HEK293 (cell line): ENCODE measurements at regions not wholly inside any gene's neighbourhood (a gene's known extent, or its start where the extent isn't known, plus 50 kb on each side); places are given as distances from the start of the nearest gene placed in this dataset.

Source experiments
- SP7 ChIP-seq: fragments of 450-650 bp; formaldehyde crosslinking; IDR thresholded peaks from 2 replicates; pipeline ENCODE4 v1.5.1; 2016; ENCODE audit warnings: missing biosample characterization, missing genetic modification characterization
- ZFP37 ChIP-seq: fragments of 450-650 bp; formaldehyde crosslinking; IDR thresholded peaks from 2 replicates; pipeline ENCODE4 v1.5.1; 2016; ENCODE audit warnings: missing biosample characterization, missing genetic modification characterization
- TF ChIP-seq, protein P1 (sequence below): fragments of 450-650 bp; formaldehyde crosslinking; IDR thresholded peaks from 2 replicates; pipeline ENCODE4 v1.5.1; 2016; ENCODE audit warnings: missing biosample characterization, missing genetic modification characterization
- TF ChIP-seq, protein P2 (sequence below): fragments of 450-650 bp; formaldehyde crosslinking; IDR thresholded peaks from 2 replicates; pipeline ENCODE4 v1.5.1; 2016; ENCODE audit warnings: missing biosample characterization, missing genetic modification characterization
- TF ChIP-seq, protein P3 (sequence below): fragments of 450-650 bp; formaldehyde crosslinking; IDR thresholded peaks from 2 replicates; pipeline ENCODE4 v1.5.1; 2016; ENCODE audit warnings: missing biosample characterization, missing genetic modification characterization
- TF ChIP-seq, protein P4 (sequence below): sonication (generic); formaldehyde crosslinking; IDR thresholded peaks from 2 replicates; pipeline ENCODE4 v1.8.1; 2022; ENCODE audit warnings: mild to moderate bottlenecking, moderate library complexity, missing genetic modification reagents

DNA sequence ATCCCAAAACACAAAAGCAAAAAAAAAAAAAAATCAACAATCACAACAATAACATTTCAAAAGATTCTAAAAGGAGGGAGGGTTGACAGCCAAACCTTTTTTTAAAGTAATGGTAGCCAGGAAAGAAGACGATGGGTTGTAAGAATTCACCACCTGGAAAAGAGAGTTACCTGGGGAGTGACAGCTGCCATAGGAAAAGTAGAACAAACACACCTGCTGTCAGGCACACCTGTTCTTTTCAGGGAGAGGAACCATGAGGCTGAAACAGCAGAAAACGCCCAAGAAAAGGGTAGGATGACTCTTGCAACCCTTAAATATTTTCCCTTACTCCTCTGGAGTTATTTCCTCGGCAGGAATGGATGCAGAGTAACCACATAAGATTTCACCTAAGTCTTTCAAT is 388.4 kb upstream of the TEX13C start:
- TF ChIP-seq, protein P1, sequence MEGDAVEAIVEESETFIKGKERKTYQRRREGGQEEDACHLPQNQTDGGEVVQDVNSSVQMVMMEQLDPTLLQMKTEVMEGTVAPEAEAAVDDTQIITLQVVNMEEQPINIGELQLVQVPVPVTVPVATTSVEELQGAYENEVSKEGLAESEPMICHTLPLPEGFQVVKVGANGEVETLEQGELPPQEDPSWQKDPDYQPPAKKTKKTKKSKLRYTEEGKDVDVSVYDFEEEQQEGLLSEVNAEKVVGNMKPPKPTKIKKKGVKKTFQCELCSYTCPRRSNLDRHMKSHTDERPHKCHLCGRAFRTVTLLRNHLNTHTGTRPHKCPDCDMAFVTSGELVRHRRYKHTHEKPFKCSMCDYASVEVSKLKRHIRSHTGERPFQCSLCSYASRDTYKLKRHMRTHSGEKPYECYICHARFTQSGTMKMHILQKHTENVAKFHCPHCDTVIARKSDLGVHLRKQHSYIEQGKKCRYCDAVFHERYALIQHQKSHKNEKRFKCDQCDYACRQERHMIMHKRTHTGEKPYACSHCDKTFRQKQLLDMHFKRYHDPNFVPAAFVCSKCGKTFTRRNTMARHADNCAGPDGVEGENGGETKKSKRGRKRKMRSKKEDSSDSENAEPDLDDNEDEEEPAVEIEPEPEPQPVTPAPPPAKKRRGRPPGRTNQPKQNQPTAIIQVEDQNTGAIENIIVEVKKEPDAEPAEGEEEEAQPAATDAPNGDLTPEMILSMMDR (tag by site-specific recombination), result no peak
- no peak for TF ChIP-seq ZFP37 (tag by site-specific recombination)
- TF ChIP-seq, protein P2, sequence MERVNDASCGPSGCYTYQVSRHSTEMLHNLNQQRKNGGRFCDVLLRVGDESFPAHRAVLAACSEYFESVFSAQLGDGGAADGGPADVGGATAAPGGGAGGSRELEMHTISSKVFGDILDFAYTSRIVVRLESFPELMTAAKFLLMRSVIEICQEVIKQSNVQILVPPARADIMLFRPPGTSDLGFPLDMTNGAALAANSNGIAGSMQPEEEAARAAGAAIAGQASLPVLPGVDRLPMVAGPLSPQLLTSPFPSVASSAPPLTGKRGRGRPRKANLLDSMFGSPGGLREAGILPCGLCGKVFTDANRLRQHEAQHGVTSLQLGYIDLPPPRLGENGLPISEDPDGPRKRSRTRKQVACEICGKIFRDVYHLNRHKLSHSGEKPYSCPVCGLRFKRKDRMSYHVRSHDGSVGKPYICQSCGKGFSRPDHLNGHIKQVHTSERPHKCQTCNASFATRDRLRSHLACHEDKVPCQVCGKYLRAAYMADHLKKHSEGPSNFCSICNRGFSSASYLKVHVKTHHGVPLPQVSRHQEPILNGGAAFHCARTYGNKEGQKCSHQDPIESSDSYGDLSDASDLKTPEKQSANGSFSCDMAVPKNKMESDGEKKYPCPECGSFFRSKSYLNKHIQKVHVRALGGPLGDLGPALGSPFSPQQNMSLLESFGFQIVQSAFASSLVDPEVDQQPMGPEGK (tag by site-specific recombination), result no peak
- no peak for TF ChIP-seq SP7 (tag by site-specific recombination)
- TF ChIP-seq, protein P3, sequence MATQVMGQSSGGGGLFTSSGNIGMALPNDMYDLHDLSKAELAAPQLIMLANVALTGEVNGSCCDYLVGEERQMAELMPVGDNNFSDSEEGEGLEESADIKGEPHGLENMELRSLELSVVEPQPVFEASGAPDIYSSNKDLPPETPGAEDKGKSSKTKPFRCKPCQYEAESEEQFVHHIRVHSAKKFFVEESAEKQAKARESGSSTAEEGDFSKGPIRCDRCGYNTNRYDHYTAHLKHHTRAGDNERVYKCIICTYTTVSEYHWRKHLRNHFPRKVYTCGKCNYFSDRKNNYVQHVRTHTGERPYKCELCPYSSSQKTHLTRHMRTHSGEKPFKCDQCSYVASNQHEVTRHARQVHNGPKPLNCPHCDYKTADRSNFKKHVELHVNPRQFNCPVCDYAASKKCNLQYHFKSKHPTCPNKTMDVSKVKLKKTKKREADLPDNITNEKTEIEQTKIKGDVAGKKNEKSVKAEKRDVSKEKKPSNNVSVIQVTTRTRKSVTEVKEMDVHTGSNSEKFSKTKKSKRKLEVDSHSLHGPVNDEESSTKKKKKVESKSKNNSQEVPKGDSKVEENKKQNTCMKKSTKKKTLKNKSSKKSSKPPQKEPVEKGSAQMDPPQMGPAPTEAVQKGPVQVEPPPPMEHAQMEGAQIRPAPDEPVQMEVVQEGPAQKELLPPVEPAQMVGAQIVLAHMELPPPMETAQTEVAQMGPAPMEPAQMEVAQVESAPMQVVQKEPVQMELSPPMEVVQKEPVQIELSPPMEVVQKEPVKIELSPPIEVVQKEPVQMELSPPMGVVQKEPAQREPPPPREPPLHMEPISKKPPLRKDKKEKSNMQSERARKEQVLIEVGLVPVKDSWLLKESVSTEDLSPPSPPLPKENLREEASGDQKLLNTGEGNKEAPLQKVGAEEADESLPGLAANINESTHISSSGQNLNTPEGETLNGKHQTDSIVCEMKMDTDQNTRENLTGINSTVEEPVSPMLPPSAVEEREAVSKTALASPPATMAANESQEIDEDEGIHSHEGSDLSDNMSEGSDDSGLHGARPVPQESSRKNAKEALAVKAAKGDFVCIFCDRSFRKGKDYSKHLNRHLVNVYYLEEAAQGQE (tag by site-specific recombination), result no peak
- TF ChIP-seq, protein P4, sequence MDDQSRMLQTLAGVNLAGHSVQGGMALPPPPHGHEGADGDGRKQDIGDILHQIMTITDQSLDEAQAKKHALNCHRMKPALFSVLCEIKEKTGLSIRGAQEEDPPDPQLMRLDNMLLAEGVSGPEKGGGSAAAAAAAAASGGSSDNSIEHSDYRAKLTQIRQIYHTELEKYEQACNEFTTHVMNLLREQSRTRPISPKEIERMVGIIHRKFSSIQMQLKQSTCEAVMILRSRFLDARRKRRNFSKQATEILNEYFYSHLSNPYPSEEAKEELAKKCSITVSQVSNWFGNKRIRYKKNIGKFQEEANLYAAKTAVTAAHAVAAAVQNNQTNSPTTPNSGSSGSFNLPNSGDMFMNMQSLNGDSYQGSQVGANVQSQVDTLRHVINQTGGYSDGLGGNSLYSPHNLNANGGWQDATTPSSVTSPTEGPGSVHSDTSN (CRISPR knock-in tag), result no peak
